ENCODE measurements at regions not wholly inside any gene's neighbourhood (a gene's known extent, or its start where the extent isn't known, plus 50 kb on each side); places are given as distances from the start of the nearest gene placed in this dataset.

- TF ChIP-seq CTCF (IDR thresholded peaks at IDR 0.05) (peak; percentile 56), ZFX (IDR thresholded peaks at IDR 0.05; ENCODE audit: borderline replicate concordance) (no peak)
Observed at GRCh38 chr1:55284856-55285255, 69.7 kb upstream of the USP24 start.

Data from 22Rv1 (cell line).